ENCODE measurements at regions not wholly inside any gene's neighbourhood (a gene's known extent, or its start where the extent isn't known, plus 50 kb on each side); places are given as distances from the start of the nearest gene placed in this dataset.

GRCh38 chr6:134455319-134455718 is 137.4 kb upstream of the SGK1 start:
- H3K4me3 ChIP-seq, result no peak overlapping the region
- H3K27ac ChIP-seq, result no peak overlapping the region
- no peaks in the 10 kb centered on the region for H3K9me3 ChIP-seq

GRCh38 chr6:134454794-134455193 is 136.9 kb upstream of the SGK1 start:
- TF ChIP-seq CTCF (IDR thresholded peaks at IDR 0.05), result no peak
- DNase-seq (ENCODE audit: low spot score in 2 of 2), result no peak
- intact Hi-C loops (cut with DNase I), result no loop called here
- Histone ChIP-seq H3K4me1 (no peaks in the 10 kb centered on the region), H3K4me3 (no peak overlapping the region), H3K36me3 (no peaks in the 10 kb centered on the region), H3K27ac (no peak overlapping the region), H3K27me3 (no peaks in the 10 kb centered on the region), H3K9me3 (no peaks in the 10 kb centered on the region)

More at GRCh38 chr6:134455319-134455718, 137.4 kb upstream of the SGK1 start:
- Histone ChIP-seq H3K27me3 (no peaks in the 10 kb centered on the region), H3K4me1 (no peaks in the 10 kb centered on the region), H3K36me3 (no peaks in the 10 kb centered on the region)
- intact Hi-C loops (cut with DNase I), result no loop called here
- TF ChIP-seq CTCF (IDR thresholded peaks at IDR 0.05), result no peak
- no peak for DNase-seq (ENCODE audit: low spot score in 2 of 2)

- intact Hi-C loops (cut with DNase I), result no loop called here
- no peak for TF ChIP-seq CTCF (IDR thresholded peaks at IDR 0.05)
These were observed 136.0 kb upstream of the SGK1 start for GRCh38 chr6:134453792-134454510.

GRCh38 chr6:134452906-134453305 is 135.0 kb upstream of the SGK1 start:
- Histone ChIP-seq H3K4me1 (no peaks in the 10 kb centered on the region), H3K27ac (no peak overlapping the region), H3K36me3 (no peaks in the 10 kb centered on the region), H3K27me3 (no peaks in the 10 kb centered on the region), H3K4me3 (no peak overlapping the region), H3K9me3 (no peaks in the 10 kb centered on the region)
- intact Hi-C loops (cut with DNase I), result no loop called here
- TF ChIP-seq CTCF (IDR thresholded peaks at IDR 0.05), result no peak
- no peak for DNase-seq (ENCODE audit: low spot score in 2 of 2)

More at GRCh38 chr6:134453792-134454510, 136.0 kb upstream of the SGK1 start:
- Histone ChIP-seq H3K4me3 (no peak overlapping the region), H3K36me3 (no peaks in the 10 kb centered on the region), H3K27me3 (no peaks in the 10 kb centered on the region), H3K4me1 (no peaks in the 10 kb centered on the region), H3K9me3 (no peaks in the 10 kb centered on the region), H3K27ac (no peak overlapping the region)
- DNase-seq (ENCODE audit: low spot score in 2 of 2), result no peak

DNA sequence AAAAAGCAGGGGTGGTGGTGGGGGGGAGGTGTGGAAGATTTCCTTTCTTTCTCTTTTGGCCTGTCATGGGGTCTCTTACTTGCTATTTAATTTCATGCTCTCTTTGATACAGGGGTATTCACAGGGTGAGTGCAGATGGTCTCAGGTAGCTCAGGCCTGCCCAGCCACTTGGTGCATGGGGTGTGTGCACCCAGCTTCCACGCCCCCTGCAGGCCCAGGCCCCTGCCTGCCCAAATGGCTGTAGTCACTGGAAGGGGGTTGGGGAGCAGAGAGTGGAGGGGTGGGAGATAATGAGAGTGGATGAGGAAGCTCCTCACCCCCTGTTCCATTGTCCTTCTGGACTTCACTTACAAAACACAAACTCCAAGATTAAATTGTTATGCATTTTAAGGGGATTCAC is 133.6 kb upstream of the SGK1 start:
- no peak for DNase-seq (ENCODE audit: low spot score in 2 of 2)
- no peak overlapping the region for H3K4me3 ChIP-seq

More for the DNA sequence above, 133.6 kb upstream of the SGK1 start:
- Histone ChIP-seq H3K9me3 (no peaks in the 10 kb centered on the region), H3K4me1 (no peaks in the 10 kb centered on the region), H3K27me3 (no peaks in the 10 kb centered on the region), H3K36me3 (no peaks in the 10 kb centered on the region), H3K27ac (no peak overlapping the region)
- TF ChIP-seq CTCF (IDR thresholded peaks at IDR 0.05), result no peak
- intact Hi-C loops (cut with DNase I), result no loop called here

Data from ascending aorta (tissue), 2 donors.